ENCODE measurements at regions not wholly inside any gene's neighbourhood (a gene's known extent, or its start where the extent isn't known, plus 50 kb on each side); places are given as distances from the start of the nearest gene placed in this dataset.

GRCh38 chr14:104371031-104371430 is 208.5 kb upstream of the C14orf180 start:
- no peak for DNase-seq (ENCODE audit: low spot score)

GRCh38 chr14:104371917-104372316 is 207.6 kb upstream of the C14orf180 start:
- DNase-seq (ENCODE audit: low spot score), result no peak

- DNase-seq (ENCODE audit: low spot score), result no peak
Observed at GRCh38 chr14:104372390-104373054, 207.0 kb upstream of the C14orf180 start.

- no peak for DNase-seq (ENCODE audit: low spot score)
Observed at GRCh38 chr14:104373055-104373854, 206.3 kb upstream of the C14orf180 start.

- no peak for DNase-seq (ENCODE audit: low spot score)
Observed at GRCh38 chr14:104373855-104374717, 205.5 kb upstream of the C14orf180 start.

- DNase-seq (ENCODE audit: low spot score), result no peak
Observed at GRCh38 chr14:104374718-104375080, 204.9 kb upstream of the C14orf180 start.

- DNase-seq (ENCODE audit: low spot score), result no peak
Observed at GRCh38 chr14:104375551-104376201, 203.9 kb upstream of the C14orf180 start.

GRCh38 chr14:104376202-104377140 is 203.1 kb upstream of the C14orf180 start:
- no peak for DNase-seq (ENCODE audit: low spot score)

GRCh38 chr14:104377256-104377655 is 202.3 kb upstream of the C14orf180 start:
- DNase-seq (ENCODE audit: low spot score), result no peak

GRCh38 chr14:104378698-104379113 is 200.9 kb upstream of the C14orf180 start:
- DNase-seq (ENCODE audit: low spot score), result no peak

GRCh38 chr14:104382361-104383087 is 197.0 kb upstream of the C14orf180 start:
- no peak for DNase-seq (ENCODE audit: low spot score)

GRCh38 chr14:104383088-104383995 is 196.2 kb upstream of the C14orf180 start:
- DNase-seq (ENCODE audit: low spot score), result no peak

- DNase-seq (ENCODE audit: low spot score), result no peak
Observed at GRCh38 chr14:104383996-104384775, 195.4 kb upstream of the C14orf180 start.

GRCh38 chr14:104384776-104385071 is 194.8 kb upstream of the C14orf180 start:
- DNase-seq (ENCODE audit: low spot score), result no peak

GRCh38 chr14:104385111-104385510 is 194.5 kb upstream of the C14orf180 start:
- DNase-seq (ENCODE audit: low spot score), result no peak

GRCh38 chr14:104385531-104386101 is 193.9 kb upstream of the C14orf180 start:
- no peak for DNase-seq (ENCODE audit: low spot score)

- DNase-seq (ENCODE audit: low spot score), result no peak
Observed at GRCh38 chr14:104386151-104386841, 193.3 kb upstream of the C14orf180 start.
